H1 (cell line): ENCODE measurements at regions not wholly inside any gene's neighbourhood (a gene's known extent, or its start where the extent isn't known, plus 50 kb on each side); places are given as distances from the start of the nearest gene placed in this dataset.

Source experiments
- ATF2 ChIP-seq: IDR thresholded peaks from 2 replicates; pipeline ENCODE4 v1.6.1; 2012; ENCODE audit warnings: low read length, inconsistent platforms
- CBX8 ChIP-seq: fragments of 300-800, 300-1000 bp; sonication (generic); IDR thresholded peaks from 2 replicates; pipeline ENCODE4 v1.7.1; 2016; ENCODE audit warnings: low read depth, low read length, borderline replicate concordance
- EP300 ChIP-seq, 2 experiments: IDR thresholded peaks; 1 replicate in 1 of 2; 2 replicates in 1 of 2; pipeline ENCODE4 v1.6.1; 2011 to 2012; ENCODE audit warnings: low read depth in 2 of 2, low read length in 2 of 2, mild to moderate bottlenecking in 2 of 2, borderline replicate concordance in 1 of 2, inconsistent platforms in 1 of 2, moderate library complexity in 1 of 2
- FOSL1 ChIP-seq: IDR thresholded peaks from 2 replicates; pipeline ENCODE4 v1.6.1; 2011; ENCODE audit warnings: mild to moderate bottlenecking, low read depth, low read length, moderate library complexity; ENCODE audit not compliant: insufficient read depth
- JUN ChIP-seq: IDR thresholded peaks from 2 replicates; pipeline ENCODE4 v1.6.1; 2011; ENCODE audit warnings: low read depth, mild to moderate bottlenecking, improper control_type of control experiment, low read length
- POLR2AphosphoS5 ChIP-seq: IDR thresholded peaks from 2 replicates; pipeline ENCODE4 v1.6.1; 2011; ENCODE audit warnings: low read depth, low read length
- ZNF274 ChIP-seq: IDR thresholded peaks from 2 replicates; pipeline ENCODE4 v1.7.0; 2012; ENCODE audit warnings: low read length, borderline replicate concordance; ENCODE audit errors: extremely low read depth

GRCh38 chrX:13899607-13900006 lies 82.7 kb upstream of the GPM6B start (continued):
- no peak for TF ChIP-seq JUN
- TF ChIP-seq ATF2 = no peak
- no peak for TF ChIP-seq EP300 (IDR thresholded peaks at IDR 0.05; ENCODE audit: borderline replicate concordance in 1 of 2, low read depth in 2 of 2, low read length in 2 of 2)
- no peak for TF ChIP-seq POLR2AphosphoS5
- no peak for TF ChIP-seq CBX8
- TF ChIP-seq FOSL1 = no peak
- no peak for TF ChIP-seq ZNF274
